NCI-H2196 treated with DMSO at 0.1 percent for 48 hours (cell line): ENCODE measurements at regions not wholly inside any gene's neighbourhood (a gene's known extent, or its start where the extent isn't known, plus 50 kb on each side); places are given as distances from the start of the nearest gene placed in this dataset.

Source experiments
- DNase-seq: peaks from one replicate; lab custom pipeline; 2025; ENCODE audit not compliant: unreplicated experiment; lab: John Stamatoyannopoulos, UW

GRCh38 chr5:142435410-142436115 is 110.7 kb upstream of the SPRY4 start:
- no peak for DNase-seq

DNA sequence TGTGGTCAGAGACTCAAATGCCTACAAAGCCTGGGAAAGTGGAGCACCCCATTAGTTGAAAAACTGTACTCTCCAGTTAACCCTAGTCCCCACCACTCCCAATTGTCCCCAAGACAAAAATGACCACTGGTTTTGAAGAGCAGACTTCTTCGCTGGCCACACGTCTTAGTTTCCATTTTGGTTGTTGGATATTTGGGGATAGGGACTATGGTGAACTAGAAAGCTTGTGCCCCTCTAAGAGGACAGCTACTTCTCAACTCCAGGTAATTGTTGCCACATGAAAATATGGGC is 109.4 kb upstream of the SPRY4 start:
- no peak for DNase-seq

DNA sequence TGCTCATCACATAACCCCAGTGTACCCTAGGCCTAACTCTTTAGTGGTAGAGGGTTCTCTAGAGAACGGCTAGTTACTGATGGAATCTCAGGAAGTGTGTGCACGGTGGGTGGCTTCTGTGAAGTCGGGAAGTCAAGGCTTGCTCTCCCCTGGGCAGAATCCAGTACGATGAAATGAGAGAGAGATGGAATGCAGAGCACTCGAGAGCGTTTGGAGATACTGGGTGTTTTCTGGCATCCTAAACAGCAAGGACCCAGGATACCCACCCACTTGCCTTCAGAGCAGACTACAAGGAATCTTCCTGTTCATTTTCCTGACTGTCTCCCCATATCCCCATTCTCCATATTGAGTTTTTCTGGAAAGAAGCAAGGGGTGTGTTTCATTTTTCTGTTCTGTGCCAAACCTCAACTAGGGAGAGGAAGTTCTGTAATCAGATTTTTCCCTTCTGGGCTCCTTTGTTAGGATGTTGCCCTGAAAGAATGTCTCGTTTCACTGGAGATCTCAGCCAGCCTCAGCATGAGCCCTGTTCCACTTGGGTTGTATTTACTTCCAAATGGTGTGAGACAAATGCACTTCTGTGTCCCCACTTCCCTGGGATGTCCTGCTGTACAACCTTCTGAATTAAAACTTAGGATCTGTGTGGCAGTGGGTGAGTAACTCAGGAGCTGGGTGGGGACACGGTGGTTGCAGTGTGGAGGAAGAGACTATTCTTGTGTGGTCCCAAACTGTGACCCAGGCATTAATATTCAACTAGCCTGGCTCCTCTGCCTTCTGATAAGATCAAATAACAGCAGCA is 108.9 kb upstream of the SPRY4 start:
- no peak for DNase-seq

GRCh38 chr5:142432961-142433360 is 108.1 kb upstream of the SPRY4 start:
- peak; percentile 41 for DNase-seq

DNA sequence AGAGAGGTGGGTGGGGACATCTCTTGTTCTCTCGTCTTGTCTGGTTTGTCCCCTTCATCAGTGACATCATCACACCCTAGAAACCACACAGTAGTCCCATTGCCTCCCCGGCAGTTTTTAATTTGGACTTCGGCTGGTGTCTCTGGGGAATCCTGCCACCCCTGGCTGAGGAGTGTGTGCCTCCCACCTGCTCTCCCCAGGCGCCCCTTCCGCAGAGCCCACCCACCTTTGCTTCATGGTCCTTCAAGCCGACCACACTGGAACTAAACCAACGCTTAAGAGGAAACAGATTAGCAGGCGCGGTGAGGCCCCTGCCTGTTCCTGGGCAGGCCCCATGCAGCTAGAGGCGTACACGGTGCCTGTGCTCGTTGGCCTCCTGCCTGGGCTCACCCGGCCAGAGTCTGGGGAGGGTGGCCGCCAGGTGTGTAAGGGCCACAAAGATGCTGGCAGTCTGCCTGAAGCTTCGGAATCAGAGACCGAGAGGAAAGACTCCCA is 107.6 kb upstream of the SPRY4 start:
- DNase-seq = peak; percentile 68

DNA sequence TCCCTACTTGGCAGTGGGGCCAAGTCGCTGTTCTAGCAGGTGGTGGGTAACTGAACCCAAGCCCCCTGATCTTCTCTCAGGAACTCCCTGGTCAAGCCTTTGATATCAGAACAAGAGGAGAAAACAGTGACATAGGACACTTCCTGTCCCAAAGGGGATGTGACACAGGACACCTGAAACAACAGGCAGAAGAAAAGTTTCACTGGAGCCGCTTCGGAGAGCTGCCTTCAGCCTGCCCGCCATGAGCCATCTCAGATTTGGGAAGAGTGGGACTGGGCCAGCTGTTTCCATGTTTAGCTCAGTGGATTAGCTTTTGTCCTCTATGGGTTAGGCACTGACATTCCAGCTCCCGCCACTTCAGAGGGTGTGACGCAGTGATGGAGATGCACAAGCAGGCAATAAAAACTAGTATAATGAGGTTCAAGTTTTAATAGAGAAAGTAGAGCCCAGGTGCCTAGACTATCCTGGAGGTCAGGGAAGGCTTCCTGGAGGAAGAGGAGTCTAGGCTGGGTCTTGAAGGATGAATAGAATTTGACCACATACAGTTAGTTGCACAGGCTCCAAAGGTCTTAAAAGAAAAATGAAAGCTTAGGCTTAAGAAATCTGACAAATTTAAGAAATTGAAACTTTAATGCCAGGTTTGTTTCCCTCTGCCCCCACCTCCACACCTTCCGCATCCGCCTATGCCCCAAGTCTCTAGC is 104.1 kb upstream of the SPRY4 start:
- no peak for DNase-seq

DNA sequence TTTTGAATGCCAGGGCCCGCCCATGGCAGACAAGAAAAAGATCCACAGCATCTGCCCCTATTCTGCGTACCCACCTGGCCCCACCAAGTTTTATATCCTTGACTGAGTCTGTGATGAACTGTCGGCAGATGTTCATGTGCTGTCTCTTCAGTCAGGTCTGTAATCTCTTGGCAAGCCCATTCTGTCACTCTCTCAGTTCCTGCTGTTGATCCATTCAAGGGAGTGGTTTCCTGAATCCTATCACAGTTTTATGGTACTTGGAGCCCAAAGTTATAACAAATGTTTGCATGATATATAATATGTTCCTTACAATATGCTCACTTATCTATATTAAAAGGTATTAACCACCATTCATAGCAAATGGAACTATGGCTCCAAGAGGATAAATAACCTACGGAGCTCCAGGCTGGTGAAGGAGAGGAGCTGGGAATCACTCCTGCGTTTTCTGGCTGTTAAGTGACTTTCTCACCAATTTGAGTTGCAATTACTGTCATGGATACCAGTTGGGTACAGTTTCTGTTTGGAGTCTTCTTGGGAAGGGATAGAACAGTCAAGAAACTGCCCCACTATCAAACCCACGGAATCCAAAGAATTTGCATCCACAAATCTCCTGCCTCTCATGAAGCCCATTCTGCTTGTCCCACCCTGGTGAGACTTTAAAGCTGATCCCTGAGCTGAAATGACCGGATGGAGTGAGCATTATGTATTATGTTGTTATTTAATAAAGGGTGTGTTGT is 103.4 kb upstream of the SPRY4 start:
- DNase-seq = no peak

DNA sequence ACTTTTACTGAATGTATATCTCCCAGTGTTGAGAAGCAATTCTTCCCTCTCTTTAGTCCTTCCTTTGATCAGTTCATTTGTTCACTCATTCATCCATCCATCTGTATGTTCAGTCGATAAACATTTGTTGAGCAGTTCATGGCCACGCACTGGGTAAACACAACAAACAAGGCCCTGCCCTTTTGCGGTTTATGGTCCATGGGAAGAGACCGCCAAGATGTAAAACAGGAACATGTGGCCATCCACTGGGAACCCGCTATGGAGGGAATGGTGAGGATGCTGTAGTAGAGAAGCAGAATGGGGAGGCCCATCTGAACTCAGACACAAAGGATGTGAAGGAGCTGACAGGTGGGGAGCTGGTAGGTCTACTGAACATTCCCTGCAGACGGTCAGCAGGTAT is 102.7 kb upstream of the SPRY4 start:
- no peak for DNase-seq

- no peak for DNase-seq
Observed at GRCh38 chr5:142427015-142427364, 102.2 kb upstream of the SPRY4 start.

DNA sequence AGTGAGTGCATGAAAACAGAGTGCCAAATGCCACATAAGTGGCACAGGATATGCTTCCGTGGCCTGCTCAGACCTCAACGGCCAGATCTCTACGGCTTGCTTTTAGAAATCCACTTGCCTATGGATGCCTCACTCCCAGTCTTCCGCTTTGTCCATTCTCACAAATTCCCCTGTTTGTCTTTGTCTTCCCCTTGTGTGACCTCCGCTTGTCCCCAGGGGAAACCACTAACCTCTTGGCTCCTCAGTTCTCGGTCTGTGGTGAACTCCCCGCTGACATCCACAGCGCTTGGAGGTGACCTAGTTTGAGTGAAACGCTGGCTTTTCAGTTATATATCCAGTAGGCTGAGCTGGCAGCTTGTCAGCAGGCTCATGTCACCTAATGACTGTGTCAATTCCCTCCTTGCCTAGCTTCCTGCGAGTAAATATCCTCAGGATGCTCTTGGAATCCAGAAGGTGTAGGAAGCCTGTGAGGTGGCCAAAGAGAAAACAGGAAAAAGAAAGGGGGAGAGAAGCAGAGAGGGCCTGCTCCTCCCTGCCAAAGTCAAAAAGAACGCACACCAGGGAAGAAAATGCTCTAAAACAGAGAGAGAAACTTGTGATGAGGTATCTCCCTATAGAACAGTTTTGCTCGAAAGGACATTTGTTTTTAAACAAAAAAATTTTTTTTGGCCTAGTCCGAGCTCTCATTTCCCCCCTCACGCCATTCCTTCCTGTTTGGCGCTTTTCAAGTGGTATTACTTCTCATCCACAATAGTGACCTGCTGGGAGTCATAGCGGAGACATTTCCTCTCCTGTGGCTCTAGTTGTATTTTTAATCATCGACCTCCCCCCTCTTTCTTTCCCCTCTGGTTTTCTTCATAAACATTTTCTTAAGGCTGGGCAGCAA is 101.6 kb upstream of the SPRY4 start:
- no peak for DNase-seq

DNA sequence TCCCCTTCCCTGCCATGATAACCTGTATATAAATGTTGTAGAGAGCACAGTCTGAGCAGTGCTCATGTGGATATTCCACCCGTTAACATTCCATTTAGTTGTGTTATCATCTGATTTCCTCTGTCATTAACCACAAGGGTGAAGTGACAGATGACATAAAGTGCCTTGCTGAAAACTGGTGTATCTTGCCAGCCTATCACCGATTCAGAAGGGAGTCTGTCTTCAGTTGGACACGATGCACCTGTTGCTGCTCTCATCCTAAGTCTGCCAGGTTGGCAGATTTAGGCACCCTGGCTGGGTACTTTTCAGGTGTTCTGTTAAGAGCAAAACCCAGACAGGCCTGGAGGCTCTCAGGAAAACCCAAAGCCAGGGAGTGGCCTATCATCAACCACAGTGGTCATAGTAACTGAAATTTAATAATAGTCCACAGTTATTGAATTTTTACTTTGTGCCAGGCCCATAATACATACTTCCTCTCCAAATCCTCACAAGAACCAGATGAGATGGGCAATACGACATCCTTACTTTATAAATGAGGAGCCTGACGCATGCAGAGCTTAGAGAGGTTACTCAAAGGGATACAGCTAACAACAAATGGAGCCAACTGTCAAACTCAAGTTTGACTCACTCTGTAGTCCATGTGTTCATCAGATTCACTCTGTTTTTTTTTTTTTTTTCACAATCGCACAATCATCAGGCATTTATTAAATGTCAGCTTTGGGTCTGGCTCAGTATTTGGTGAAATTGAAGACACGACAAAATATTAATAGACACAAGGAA is 100.7 kb upstream of the SPRY4 start:
- no peak for DNase-seq

GRCh38 chr5:142422429-142422828 is 97.6 kb upstream of the SPRY4 start:
- no peak for DNase-seq

- no peak for DNase-seq
Observed at GRCh38 chr5:142421621-142422397, 97.0 kb upstream of the SPRY4 start.

DNA sequence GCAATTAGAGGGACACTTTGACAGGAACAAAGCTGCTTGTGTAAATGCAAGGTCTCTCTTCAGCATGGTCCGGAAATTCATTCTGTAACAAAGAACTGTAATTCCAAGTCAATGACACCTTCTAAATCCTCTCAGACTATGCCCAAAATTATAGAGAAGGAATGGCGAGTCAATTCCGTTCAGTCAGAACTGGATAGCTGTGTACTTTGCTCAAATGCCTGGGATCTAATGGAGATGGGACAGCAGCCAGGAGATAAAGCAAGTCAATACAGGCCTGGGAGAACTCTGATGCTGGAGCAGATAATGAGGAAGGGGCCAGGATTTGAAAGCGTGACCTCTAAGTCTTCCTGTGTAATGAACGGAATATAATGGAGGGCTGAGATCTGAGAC is 96.4 kb upstream of the SPRY4 start:
- no peak for DNase-seq

DNA sequence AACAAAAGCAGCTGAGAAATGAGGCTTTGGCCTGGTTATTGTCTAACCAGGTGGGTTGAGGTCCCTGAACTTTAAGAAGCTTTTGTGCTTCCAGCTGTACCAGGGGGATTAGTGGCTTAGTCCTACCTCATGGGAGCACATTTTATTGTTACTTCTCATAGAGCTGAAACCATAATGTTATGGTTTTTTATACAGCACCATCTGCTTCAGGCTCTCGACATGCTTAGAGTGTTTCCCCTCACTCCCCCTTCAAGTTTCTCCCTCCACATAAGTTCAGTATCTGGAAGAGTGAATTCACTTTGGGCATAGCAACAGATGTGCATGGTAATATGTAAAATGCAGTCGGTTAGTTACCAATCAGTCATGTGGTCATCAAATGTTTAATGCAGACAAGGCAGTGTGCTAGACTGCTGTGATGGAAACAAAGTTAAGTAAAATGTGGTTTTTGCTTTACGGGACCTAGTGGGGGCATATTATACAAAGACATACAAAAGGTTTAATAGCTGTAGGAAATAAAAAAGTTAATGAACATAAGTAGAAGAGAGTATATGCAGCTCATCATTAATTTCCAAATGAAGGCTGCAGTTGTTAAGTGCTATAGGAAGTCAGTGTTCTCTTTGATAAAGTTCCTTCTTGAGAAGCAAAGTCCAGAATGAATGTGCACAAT is 95.9 kb upstream of the SPRY4 start:
- no peak for DNase-seq

- no peak for DNase-seq
Observed at GRCh38 chr5:142412581-142412980, 87.8 kb upstream of the SPRY4 start.

DNA sequence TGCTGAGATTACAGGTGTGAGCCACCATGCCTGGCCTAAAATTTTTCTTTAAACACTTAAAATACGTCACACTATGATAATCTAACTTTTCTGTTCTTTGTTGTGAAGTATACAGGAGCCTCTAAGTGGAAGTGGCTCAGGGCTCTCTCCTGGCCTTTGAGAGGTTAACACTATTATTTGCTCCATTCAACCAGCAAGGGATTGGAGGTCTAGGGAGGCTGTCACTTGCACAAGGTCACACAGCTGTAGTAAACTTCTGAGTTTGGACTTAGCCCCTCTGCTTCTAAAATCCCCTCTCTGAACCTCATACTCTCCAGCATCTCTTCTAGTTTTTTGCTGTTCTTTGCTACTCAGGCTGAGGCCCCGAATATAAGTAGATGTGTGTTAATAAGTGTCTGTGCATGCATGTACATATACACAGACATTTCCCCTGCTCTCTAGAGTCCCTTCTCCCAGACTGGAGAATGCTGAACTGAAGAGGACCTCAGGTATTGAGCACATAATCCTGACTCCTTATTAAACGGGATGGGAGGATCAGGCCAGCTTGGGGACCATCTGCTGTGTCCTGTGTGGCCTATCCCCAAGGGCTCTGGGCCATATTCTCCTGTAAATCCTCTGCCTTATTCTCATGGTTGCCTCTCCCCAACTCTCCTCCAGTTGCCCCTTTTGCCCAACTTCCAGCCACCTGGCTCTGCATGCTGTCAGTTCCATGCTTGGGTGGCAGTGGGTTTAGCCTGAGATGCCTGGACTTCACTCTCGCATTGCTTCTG is 87.0 kb upstream of the SPRY4 start:
- DNase-seq = no peak

GRCh38 chr5:142411103-142411502 is 86.3 kb upstream of the SPRY4 start:
- no peak for DNase-seq
